Activated CD8-positive, alpha-beta T cell treated with anti-CD3 and anti-CD28 coated beads for 36 hours (primary cell): ENCODE measurements at regions not wholly inside any gene's neighbourhood (a gene's known extent, or its start where the extent isn't known, plus 50 kb on each side); places are given as distances from the start of the nearest gene placed in this dataset.

Experiments used
- ATAC-seq: fragments of 200-7000 bp; cut with Tn5 transposase; one replicate; pipeline ENCODE4 v1.10.0; 2021; ENCODE audit warnings: mild to moderate bottlenecking, moderate library complexity
- CTCF ChIA-PET: fragments of 350-600 bp; sonication (Branson Sonifier 250); formaldehyde crosslinking; loops from one replicate; lab custom pipeline; 2021; ENCODE audit warnings: antibody characterized with exemption; lab: Charles Lee
- POLR2A ChIA-PET: fragments of 350-600 bp; sonication (Branson Sonifier 250); formaldehyde crosslinking; loops from one replicate; lab custom pipeline; 2021; ENCODE audit warnings: antibody characterized with exemption; lab: Charles Lee
- DNase-seq: peaks from one replicate; pipeline ENCODE4 v3.0.0-alpha.2; 2020
- H3K27ac Mint-ChIP-seq: one replicate; pipeline ENCODE4 v1.8.0; 2021; ENCODE audit warnings: mild to moderate bottlenecking, mixed read lengths
- H3K27me3 Mint-ChIP-seq: one replicate; pipeline ENCODE4 v1.8.0; 2021; ENCODE audit warnings: mixed read lengths
- H3K36me3 Mint-ChIP-seq: one replicate; pipeline ENCODE4 v1.8.0; 2021; ENCODE audit warnings: low read depth, mixed read lengths
- H3K4me1 Mint-ChIP-seq: one replicate; pipeline ENCODE4 v1.8.0; 2021; ENCODE audit warnings: low read depth, mixed read lengths
- H3K4me3 Mint-ChIP-seq: one replicate; pipeline ENCODE4 v1.8.0; 2021; ENCODE audit warnings: mild to moderate bottlenecking, moderate library complexity, mixed read lengths
- H3K9me3 Mint-ChIP-seq: one replicate; pipeline ENCODE4 v1.8.0; 2021; ENCODE audit warnings: mixed read lengths
- CTCF ChIP-seq: fragments of 200-600 bp; IDR thresholded peaks from one replicate; pipeline ENCODE4 v1.8.0; 2022; ENCODE audit warnings: antibody characterized with exemption, mild to moderate bottlenecking
- intact Hi-C: fragments of 100-400 bp; cut with micrococcal nuclease; formaldehyde crosslinking; loops from one replicate; pipeline ENCODE4 v1.10.0; 2022

GRCh38 chr3:106268696-106269095, 399.9 kb upstream of the CBLB start:
- POLR2A ChIA-PET: no interaction called here
- H3K4me1 Mint-ChIP-seq: no peaks in the 10 kb centered on the region
- no peak for TF ChIP-seq CTCF
- no peak overlapping the region for H3K27ac Mint-ChIP-seq
- intact Hi-C loops: no loop called here
- no peaks in the 10 kb centered on the region for H3K27me3 Mint-ChIP-seq
- no peak for DNase-seq
- no peak for ATAC-seq
- peaks cover 2% of the 10 kb centered on the region for H3K9me3 Mint-ChIP-seq
- no peaks in the 10 kb centered on the region for H3K36me3 Mint-ChIP-seq
- CTCF ChIA-PET: no interaction called here
- H3K4me3 Mint-ChIP-seq: no peak overlapping the region

GRCh38 chr3:106272302-106272701, 403.5 kb upstream of the CBLB start:
- ATAC-seq (no peak), DNase-seq (no peak)
- H3K27me3 Mint-ChIP-seq: no peaks in the 10 kb centered on the region
- no peak overlapping the region for H3K27ac Mint-ChIP-seq
- H3K4me1 Mint-ChIP-seq: peaks cover 20% of the 10 kb centered on the region
- ChIA-PET POLR2A (no interaction called here), CTCF (no interaction called here)
- no peak overlapping the region for H3K4me3 Mint-ChIP-seq
- H3K36me3 Mint-ChIP-seq: peaks cover 10% of the 10 kb centered on the region
- no peak for TF ChIP-seq CTCF
- intact Hi-C loops: no loop called here
- H3K9me3 Mint-ChIP-seq: peaks cover 22% of the 10 kb centered on the region

- no peak for TF ChIP-seq CTCF
- Mint-ChIP-seq H3K9me3 (peaks cover 22% of the 10 kb centered on the region), H3K4me1 (peaks cover 25% of the 10 kb centered on the region), H3K27ac (peak overlapping the region; percentile 41), H3K27me3 (no peaks in the 10 kb centered on the region), H3K4me3 (no peak overlapping the region), H3K36me3 (peaks cover 10% of the 10 kb centered on the region)
- ChIA-PET CTCF (no interaction called here), POLR2A (no interaction called here)
- peak; percentile 40 for DNase-seq
- peak; percentile 58 for ATAC-seq
- intact Hi-C loops: no loop called here
Measured at GRCh38 chr3:106275592-106275991, 406.8 kb upstream of the CBLB start.

GRCh38 chr3:106276151-106276550, 407.3 kb upstream of the CBLB start:
- Mint-ChIP-seq H3K27me3 (no peaks in the 10 kb centered on the region), H3K4me1 (peaks cover 25% of the 10 kb centered on the region), H3K27ac (no peak overlapping the region), H3K4me3 (no peak overlapping the region), H3K9me3 (peaks cover 22% of the 10 kb centered on the region), H3K36me3 (peaks cover 10% of the 10 kb centered on the region)
- no peak for ATAC-seq
- ChIA-PET CTCF (no interaction called here), POLR2A (no interaction called here)
- no peak for DNase-seq
- intact Hi-C loops: no loop called here
- no peak for TF ChIP-seq CTCF

- H3K27me3 Mint-ChIP-seq: no peaks in the 10 kb centered on the region
- H3K4me3 Mint-ChIP-seq: no peak overlapping the region
- peaks cover 10% of the 10 kb centered on the region for H3K36me3 Mint-ChIP-seq
- peaks cover 25% of the 10 kb centered on the region for H3K4me1 Mint-ChIP-seq
- no peak for DNase-seq
- ChIA-PET CTCF (interaction anchor here (0.6 kb wide), 1 partner anchor 679 kb away, joined by 3 read pairs; no protein-coding TSS in a partner anchor), POLR2A (no interaction called here)
- peaks cover 22% of the 10 kb centered on the region for H3K9me3 Mint-ChIP-seq
- no peak overlapping the region for H3K27ac Mint-ChIP-seq
- no peak for ATAC-seq
- intact Hi-C loops: no loop called here
- TF ChIP-seq CTCF: no peak
Measured at GRCh38 chr3:106276755-106277612, 408.2 kb upstream of the CBLB start.
